HG03469 (cell line): ENCODE measurements at regions not wholly inside any gene's neighbourhood (a gene's known extent, or its start where the extent isn't known, plus 50 kb on each side); places are given as distances from the start of the nearest gene placed in this dataset.

Experiments
- ATAC-seq: cut with Tn5 transposase; IDR thresholded peaks from one replicate; pipeline ENCODE4 v1.9.1; 2021; ENCODE audit warnings: mild to moderate bottlenecking, moderate library complexity, moderate number of reproducible peaks; ENCODE audit not compliant: unreplicated experiment

- no peak for ATAC-seq
Observed at GRCh38 chr12:98048326-98048725, 467.1 kb upstream of the TMPO start.

GRCh38 chr12:98053202-98053601 lies 462.2 kb upstream of the TMPO start:
- no peak for ATAC-seq

- no peak for ATAC-seq
Observed at GRCh38 chr12:98057701-98058100, 457.7 kb upstream of the TMPO start.

- ATAC-seq: no peak
Observed at GRCh38 chr12:98058213-98058612, 457.2 kb upstream of the TMPO start.

GRCh38 chr12:98058838-98059237 lies 456.6 kb upstream of the TMPO start:
- ATAC-seq: no peak

GRCh38 chr12:98059659-98060343 lies 455.6 kb upstream of the TMPO start:
- no peak for ATAC-seq

- ATAC-seq: no peak
Observed at GRCh38 chr12:98060411-98060810, 455.0 kb upstream of the TMPO start.

- no peak for ATAC-seq
Observed at GRCh38 chr12:98062464-98063245, 452.7 kb upstream of the TMPO start.

GRCh38 chr12:98064501-98064900 lies 450.9 kb upstream of the TMPO start:
- ATAC-seq: no peak

GRCh38 chr12:98067795-98068194 lies 447.6 kb upstream of the TMPO start:
- no peak for ATAC-seq

GRCh38 chr12:98073610-98074009 lies 441.8 kb upstream of the TMPO start:
- no peak for ATAC-seq

- no peak for ATAC-seq
Observed at GRCh38 chr12:98074286-98074685, 441.1 kb upstream of the TMPO start.

GRCh38 chr12:98084391-98084790 lies 431.0 kb upstream of the TMPO start:
- ATAC-seq: no peak

GRCh38 chr12:98085046-98085755 lies 430.2 kb upstream of the TMPO start:
- ATAC-seq: no peak

GRCh38 chr12:98090731-98091130 lies 424.7 kb upstream of the TMPO start:
- no peak for ATAC-seq

GRCh38 chr12:98096436-98096835 lies 419.0 kb upstream of the TMPO start:
- no peak for ATAC-seq

- ATAC-seq: no peak
Observed at GRCh38 chr12:98106031-98106683, 409.2 kb upstream of the TMPO start.

GRCh38 chr12:98109266-98109665 lies 406.1 kb upstream of the TMPO start:
- ATAC-seq: no peak

- no peak for ATAC-seq
Observed at GRCh38 chr12:98110536-98110935, 404.9 kb upstream of the TMPO start.

- no peak for ATAC-seq
Observed at GRCh38 chr12:98113548-98113947, 401.8 kb upstream of the TMPO start.

GRCh38 chr12:98121963-98122362 lies 393.4 kb upstream of the TMPO start:
- no peak for ATAC-seq
